ENCODE measurements at regions not wholly inside any gene's neighbourhood (a gene's known extent, or its start where the extent isn't known, plus 50 kb on each side); places are given as distances from the start of the nearest gene placed in this dataset.

DNA sequence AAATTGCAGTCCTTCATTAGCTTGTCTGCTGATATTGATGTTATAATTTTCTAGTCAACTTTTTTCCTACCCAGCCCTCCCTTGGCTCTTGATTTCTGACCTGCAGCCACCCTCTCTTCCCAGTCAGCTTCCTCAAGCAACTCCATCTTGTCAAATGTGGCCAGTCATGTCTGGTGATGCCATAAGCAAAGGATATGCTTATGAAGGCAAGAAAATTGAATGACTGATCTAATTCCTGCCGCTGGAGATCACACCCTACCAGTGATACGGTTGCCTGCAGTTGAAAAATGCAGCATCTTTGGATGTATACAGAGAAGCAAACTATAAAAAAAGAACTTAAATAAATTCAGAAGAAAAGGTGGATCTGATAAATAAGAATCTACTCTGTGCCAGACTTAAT lies 297.1 kb upstream of the DAB1 start:
- Histone ChIP-seq H3K36me3 (no peaks in the 10 kb centered on the region), H3K4me1 (peaks cover 0 to 21% (median 0%) of the 10 kb centered on the region in 12 donors), H3K27me3 (no peaks in the 10 kb centered on the region), H3K4me3 (no peak overlapping the region), H3K9me3 (no peaks in the 10 kb centered on the region), H3K27ac (no peak overlapping the region)
- DNase-seq (no peak), ATAC-seq (no peak)
- 68 to 97% (median 92%) methylated on average over 2 of the region's 2 CpGs for WGBS, 4 donors
- TF ChIP-seq POLR2A (IDR thresholded peaks at IDR 0.05), result no peak
- TF ChIP-seq, protein P1, sequence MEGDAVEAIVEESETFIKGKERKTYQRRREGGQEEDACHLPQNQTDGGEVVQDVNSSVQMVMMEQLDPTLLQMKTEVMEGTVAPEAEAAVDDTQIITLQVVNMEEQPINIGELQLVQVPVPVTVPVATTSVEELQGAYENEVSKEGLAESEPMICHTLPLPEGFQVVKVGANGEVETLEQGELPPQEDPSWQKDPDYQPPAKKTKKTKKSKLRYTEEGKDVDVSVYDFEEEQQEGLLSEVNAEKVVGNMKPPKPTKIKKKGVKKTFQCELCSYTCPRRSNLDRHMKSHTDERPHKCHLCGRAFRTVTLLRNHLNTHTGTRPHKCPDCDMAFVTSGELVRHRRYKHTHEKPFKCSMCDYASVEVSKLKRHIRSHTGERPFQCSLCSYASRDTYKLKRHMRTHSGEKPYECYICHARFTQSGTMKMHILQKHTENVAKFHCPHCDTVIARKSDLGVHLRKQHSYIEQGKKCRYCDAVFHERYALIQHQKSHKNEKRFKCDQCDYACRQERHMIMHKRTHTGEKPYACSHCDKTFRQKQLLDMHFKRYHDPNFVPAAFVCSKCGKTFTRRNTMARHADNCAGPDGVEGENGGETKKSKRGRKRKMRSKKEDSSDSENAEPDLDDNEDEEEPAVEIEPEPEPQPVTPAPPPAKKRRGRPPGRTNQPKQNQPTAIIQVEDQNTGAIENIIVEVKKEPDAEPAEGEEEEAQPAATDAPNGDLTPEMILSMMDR (IDR thresholded peaks at IDR 0.05), result no peak
- intact Hi-C loops (cut with DNase I), result loop anchor here in 1 of 10 donors (10.0 kb wide), 1 partner anchor 296 kb away; the partner anchor contains the start of gene DAB1

DNA sequence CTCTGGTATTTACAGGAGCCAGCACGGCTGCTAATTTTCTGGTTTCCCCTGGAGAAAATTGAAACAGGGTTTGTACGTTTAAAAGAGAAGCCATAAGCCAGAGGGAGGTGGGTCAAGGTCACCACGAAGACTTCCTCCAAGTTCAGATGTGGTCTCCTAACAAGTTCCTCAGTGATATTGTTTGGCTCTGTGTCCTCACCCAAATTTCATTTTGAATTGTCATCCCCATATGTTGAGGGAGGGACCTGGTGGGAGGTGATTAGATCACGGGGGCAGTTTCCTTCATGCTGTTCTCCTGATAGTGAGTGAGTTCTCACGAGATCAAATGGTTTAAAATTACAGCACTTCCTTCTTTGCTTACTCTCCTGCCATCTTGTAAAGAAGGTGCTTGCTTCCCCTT lies 295.4 kb upstream of the DAB1 start:
- Histone ChIP-seq H3K4me3 (no peak overlapping the region), H3K27me3 (no peaks in the 10 kb centered on the region), H3K9me3 (no peaks in the 10 kb centered on the region), H3K4me1 (peaks cover 0 to 21% (median 0%) of the 10 kb centered on the region in 12 donors), H3K27ac (no peak overlapping the region), H3K36me3 (no peaks in the 10 kb centered on the region)
- no peak for DNase-seq
- intact Hi-C loops (cut with DNase I), result no loop called here
- WGBS, 4 donors, result 38 to 48% (median 40%) methylated on average over 5 of the region's 5 CpGs
- TF ChIP-seq, protein P1 (IDR thresholded peaks at IDR 0.05), result no peak
- TF ChIP-seq POLR2A (IDR thresholded peaks at IDR 0.05), result no peak
- ATAC-seq, result no peak

DNA sequence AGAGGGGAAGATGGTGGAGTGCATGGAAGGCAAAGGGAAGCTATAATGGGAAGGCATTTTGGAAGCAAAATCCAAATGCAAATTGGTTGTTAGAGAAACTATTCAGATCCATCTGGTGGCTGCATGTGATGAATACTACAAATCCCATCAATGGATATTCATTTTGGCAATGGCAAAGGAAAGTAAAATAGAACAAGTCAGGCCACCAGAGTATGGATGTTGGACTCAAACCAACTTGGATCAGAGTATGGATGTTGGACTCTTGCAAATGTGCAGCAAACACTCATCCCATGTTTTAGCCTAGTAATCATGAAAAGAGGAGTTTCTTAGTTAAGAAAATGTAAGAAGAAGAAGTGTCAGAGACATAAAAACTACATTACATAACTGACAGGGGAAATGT lies 289.6 kb upstream of the DAB1 start:
- no peaks in the 10 kb centered on the region for H3K36me3 ChIP-seq
- DNase-seq (no peak), ATAC-seq (no peak)
- no peak overlapping the region for H3K27ac ChIP-seq
- TF ChIP-seq, protein P1 (IDR thresholded peaks at IDR 0.05), result no peak
- no peak for TF ChIP-seq POLR2A (IDR thresholded peaks at IDR 0.05)
- H3K4me3 ChIP-seq, result no peak overlapping the region
- no peaks in the 10 kb centered on the region for H3K4me1 ChIP-seq
- no peaks in the 10 kb centered on the region for H3K9me3 ChIP-seq
- intact Hi-C loops (cut with DNase I), result no loop called here
- H3K27me3 ChIP-seq, result no peaks in the 10 kb centered on the region

DNA sequence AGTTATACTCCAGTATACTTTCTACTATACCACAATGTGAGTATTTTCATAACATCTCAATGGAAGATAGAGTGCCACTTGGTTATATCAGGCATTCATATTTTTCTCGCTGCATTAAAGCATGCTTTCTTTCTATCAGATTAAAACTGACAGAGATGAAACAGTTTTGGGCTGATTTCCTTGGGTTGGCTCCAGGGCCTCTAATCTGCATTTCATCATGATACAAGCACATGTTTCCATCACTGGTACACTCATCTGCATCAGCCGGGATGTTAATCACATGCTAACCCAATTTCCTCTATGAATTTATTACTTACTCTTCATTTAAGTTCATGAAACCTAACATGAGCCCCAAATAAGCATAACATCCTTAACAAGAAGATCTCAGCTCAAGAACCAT lies 289.0 kb upstream of the DAB1 start:
- intact Hi-C loops (cut with DNase I), result no loop called here
- ATAC-seq (no peak), DNase-seq (no peak)
- no peaks in the 10 kb centered on the region for H3K9me3 ChIP-seq
- H3K4me3 ChIP-seq, result no peak overlapping the region
- no peaks in the 10 kb centered on the region for H3K36me3 ChIP-seq
- H3K27me3 ChIP-seq, result no peaks in the 10 kb centered on the region
- WGBS, 4 donors, result 77 to 91% (median 89%) methylated on average over 2 of the region's 2 CpGs
- H3K4me1 ChIP-seq, result no peaks in the 10 kb centered on the region
- H3K27ac ChIP-seq, result no peak overlapping the region
- TF ChIP-seq, protein P1 (IDR thresholded peaks at IDR 0.05), result no peak
- no peak for TF ChIP-seq POLR2A (IDR thresholded peaks at IDR 0.05)
